ENCODE measurements at regions not wholly inside any gene's neighbourhood (a gene's known extent, or its start where the extent isn't known, plus 50 kb on each side); places are given as distances from the start of the nearest gene placed in this dataset.

- peak; percentile 21; the same call in 1 of the 3 replicates for ATAC-seq
These were observed 112.1 kb downstream of the PHETA1 start for GRCh38 chr12:111256629-111257434.

GRCh38 chr12:111255261-111255660 is 113.6 kb downstream of the PHETA1 start:
- ATAC-seq, result no peak
- TF ChIP-seq PATZ1 (CRISPR knock-in tag; IDR thresholded peaks at IDR 0.05; ENCODE audit: borderline replicate concordance) (no peak), GLIS3 (CRISPR knock-in tag; IDR thresholded peaks at IDR 0.05) (no peak), ZNF8 (CRISPR knock-in tag; IDR thresholded peaks at IDR 0.05) (no peak), OSR1 (CRISPR knock-in tag; IDR thresholded peaks at IDR 0.05) (no peak), CREB5 (CRISPR knock-in tag; IDR thresholded peaks at IDR 0.05; ENCODE audit: low read depth) (no peak), ZFP30 (CRISPR knock-in tag; IDR thresholded peaks at IDR 0.05) (no peak), ISL1 (CRISPR knock-in tag; IDR thresholded peaks at IDR 0.05) (no peak), TSHZ2 (CRISPR knock-in tag; IDR thresholded peaks at IDR 0.05) (no peak), CSRNP3 (CRISPR knock-in tag; IDR thresholded peaks at IDR 0.05) (no peak), ESRRG (CRISPR knock-in tag; IDR thresholded peaks at IDR 0.05) (no peak), ZNF565 (CRISPR knock-in tag; conservative IDR thresholded peaks at IDR 0.05; ENCODE audit: low read depth) (no peak), PPARA (CRISPR knock-in tag; IDR thresholded peaks at IDR 0.05; ENCODE audit: borderline replicate concordance) (no peak)

More at GRCh38 chr12:111256629-111257434, 112.1 kb downstream of the PHETA1 start:
- TF ChIP-seq ZNF8 (CRISPR knock-in tag; IDR thresholded peaks at IDR 0.05) (no peak), ISL1 (CRISPR knock-in tag; IDR thresholded peaks at IDR 0.05) (no peak)

- no peak for ATAC-seq
- no peak for TF ChIP-seq ISL1 (CRISPR knock-in tag; IDR thresholded peaks at IDR 0.05)
- TF ChIP-seq ZFP30 (CRISPR knock-in tag; IDR thresholded peaks at IDR 0.05), result no peak
- TF ChIP-seq CREB5 (CRISPR knock-in tag; IDR thresholded peaks at IDR 0.05; ENCODE audit: low read depth), result no peak
- no peak for TF ChIP-seq ZNF70 (CRISPR knock-in tag; IDR thresholded peaks at IDR 0.05)
- no peak for TF ChIP-seq TCF4 (CRISPR knock-in tag; IDR thresholded peaks at IDR 0.05; ENCODE audit: borderline replicate concordance)
- no peak for TF ChIP-seq ZC3H10 (CRISPR knock-in tag; IDR thresholded peaks at IDR 0.05)
These were observed 114.8 kb downstream of the PHETA1 start for GRCh38 chr12:111254106-111254505.

GRCh38 chr12:111253213-111253612 is 115.7 kb downstream of the PHETA1 start:
- TF ChIP-seq BACH2 (CRISPR knock-in tag; IDR thresholded peaks at IDR 0.05; ENCODE audit: borderline replicate concordance) (no peak), PPARA (CRISPR knock-in tag; IDR thresholded peaks at IDR 0.05; ENCODE audit: borderline replicate concordance) (no peak), TCF4 (CRISPR knock-in tag; IDR thresholded peaks at IDR 0.05; ENCODE audit: borderline replicate concordance) (no peak), TSHZ2 (CRISPR knock-in tag; IDR thresholded peaks at IDR 0.05) (no peak), ARNTL (CRISPR knock-in tag; IDR thresholded peaks at IDR 0.05; ENCODE audit: borderline replicate concordance, low read depth) (no peak), CSDC2 (CRISPR knock-in tag; IDR thresholded peaks at IDR 0.05) (no peak), ZNF70 (CRISPR knock-in tag; IDR thresholded peaks at IDR 0.05) (no peak), ISL1 (CRISPR knock-in tag; IDR thresholded peaks at IDR 0.05) (no peak), ESRRG (CRISPR knock-in tag; IDR thresholded peaks at IDR 0.05) (no peak)
- ATAC-seq, result no peak
